IPS-15b (cell line): ENCODE measurements at regions not wholly inside any gene's neighbourhood (a gene's known extent, or its start where the extent isn't known, plus 50 kb on each side); places are given as distances from the start of the nearest gene placed in this dataset.

Experiments used
- H3K27me3 ChIP-seq: one replicate; pipeline ENCODE4 v1.6.1; 2013; ENCODE audit warnings: low read length; ENCODE audit not compliant: control insufficient read depth, insufficient read depth
- H3K36me3 ChIP-seq: one replicate; pipeline ENCODE4 v1.6.1; 2013; ENCODE audit warnings: low read length; ENCODE audit not compliant: control insufficient read depth, insufficient read depth
- H3K4me1 ChIP-seq: one replicate; pipeline ENCODE4 v1.6.1; 2013; ENCODE audit warnings: mild to moderate bottlenecking, low read length; ENCODE audit not compliant: control insufficient read depth, insufficient read depth
- H3K4me3 ChIP-seq: one replicate; pipeline ENCODE4 v1.5.1; 2013; ENCODE audit warnings: low read depth, low read length
- H3K9ac ChIP-seq: one replicate; pipeline ENCODE4 v1.6.1; 2013; ENCODE audit warnings: low read depth, mild to moderate bottlenecking, low read length
- H3K9me3 ChIP-seq: one replicate; pipeline ENCODE4 v1.6.1; 2013; ENCODE audit warnings: mild to moderate bottlenecking, low read length; ENCODE audit not compliant: control insufficient read depth, insufficient read depth

GRCh38 chr13:76397413-76397812, 488.8 kb downstream of the KCTD12 start:
- Histone ChIP-seq H3K4me3 (no peak overlapping the region), H3K4me1 (no peaks in the 10 kb centered on the region), H3K27me3 (no peaks in the 10 kb centered on the region), H3K9ac (no peak overlapping the region), H3K9me3 (no peaks in the 10 kb centered on the region), H3K36me3 (no peaks in the 10 kb centered on the region)

GRCh38 chr13:76389321-76389720, 496.9 kb downstream of the KCTD12 start:
- Histone ChIP-seq H3K4me1 (no peaks in the 10 kb centered on the region), H3K27me3 (no peaks in the 10 kb centered on the region), H3K36me3 (no peaks in the 10 kb centered on the region), H3K9ac (no peak overlapping the region), H3K9me3 (no peaks in the 10 kb centered on the region), H3K4me3 (no peak overlapping the region)

GRCh38 chr13:76387566-76387965, 498.6 kb downstream of the KCTD12 start:
- Histone ChIP-seq H3K4me1 (no peaks in the 10 kb centered on the region), H3K9me3 (no peaks in the 10 kb centered on the region), H3K4me3 (no peak overlapping the region), H3K27me3 (no peaks in the 10 kb centered on the region), H3K36me3 (no peaks in the 10 kb centered on the region), H3K9ac (no peak overlapping the region)

GRCh38 chr13:76386321-76386720, 499.9 kb downstream of the KCTD12 start:
- H3K9me3 ChIP-seq = no peaks in the 10 kb centered on the region
- H3K9ac ChIP-seq = no peak overlapping the region
- H3K27me3 ChIP-seq = no peaks in the 10 kb centered on the region
- no peaks in the 10 kb centered on the region for H3K36me3 ChIP-seq
- H3K4me1 ChIP-seq = no peaks in the 10 kb centered on the region
- H3K4me3 ChIP-seq = no peak overlapping the region

GRCh38 chr13:76385586-76385985, 500.6 kb downstream of the KCTD12 start:
- H3K4me1 ChIP-seq = no peaks in the 10 kb centered on the region
- no peaks in the 10 kb centered on the region for H3K9me3 ChIP-seq
- no peaks in the 10 kb centered on the region for H3K27me3 ChIP-seq
- H3K9ac ChIP-seq = no peak overlapping the region
- H3K36me3 ChIP-seq = no peaks in the 10 kb centered on the region
- H3K4me3 ChIP-seq = no peak overlapping the region

- Histone ChIP-seq H3K36me3 (no peaks in the 10 kb centered on the region), H3K27me3 (no peaks in the 10 kb centered on the region), H3K4me3 (no peak overlapping the region), H3K9ac (no peak overlapping the region), H3K9me3 (no peaks in the 10 kb centered on the region), H3K4me1 (no peaks in the 10 kb centered on the region)
These were observed 502.3 kb downstream of the KCTD12 start for GRCh38 chr13:76383676-76384461.

GRCh38 chr13:76380446-76381065, 505.6 kb downstream of the KCTD12 start:
- Histone ChIP-seq H3K27me3 (no peaks in the 10 kb centered on the region), H3K4me1 (no peaks in the 10 kb centered on the region), H3K9me3 (no peaks in the 10 kb centered on the region), H3K4me3 (no peak overlapping the region), H3K36me3 (no peaks in the 10 kb centered on the region), H3K9ac (no peak overlapping the region)

- H3K36me3 ChIP-seq = no peaks in the 10 kb centered on the region
- no peaks in the 10 kb centered on the region for H3K9me3 ChIP-seq
- no peaks in the 10 kb centered on the region for H3K27me3 ChIP-seq
- no peak overlapping the region for H3K9ac ChIP-seq
- no peak overlapping the region for H3K4me3 ChIP-seq
- no peaks in the 10 kb centered on the region for H3K4me1 ChIP-seq
These were observed 506.7 kb downstream of the KCTD12 start for GRCh38 chr13:76379341-76380105.

- no peak overlapping the region for H3K9ac ChIP-seq
- H3K9me3 ChIP-seq = no peaks in the 10 kb centered on the region
- H3K36me3 ChIP-seq = no peaks in the 10 kb centered on the region
- no peaks in the 10 kb centered on the region for H3K4me1 ChIP-seq
- H3K4me3 ChIP-seq = no peak overlapping the region
- H3K27me3 ChIP-seq = no peaks in the 10 kb centered on the region
These were observed 507.4 kb downstream of the KCTD12 start for GRCh38 chr13:76378767-76379166.

GRCh38 chr13:76363682-76364289, 522.4 kb downstream of the KCTD12 start:
- Histone ChIP-seq H3K4me3 (no peak overlapping the region), H3K4me1 (no peaks in the 10 kb centered on the region), H3K9me3 (no peaks in the 10 kb centered on the region)

GRCh38 chr13:76361868-76362267, 524.3 kb downstream of the KCTD12 start:
- no peaks in the 10 kb centered on the region for H3K27me3 ChIP-seq
- no peak overlapping the region for H3K9ac ChIP-seq
- H3K9me3 ChIP-seq = no peaks in the 10 kb centered on the region
- no peak overlapping the region for H3K4me3 ChIP-seq
- no peaks in the 10 kb centered on the region for H3K36me3 ChIP-seq
- no peaks in the 10 kb centered on the region for H3K4me1 ChIP-seq

More at GRCh38 chr13:76363682-76364289, 522.4 kb downstream of the KCTD12 start:
- Histone ChIP-seq H3K27me3 (no peaks in the 10 kb centered on the region), H3K9ac (no peak overlapping the region), H3K36me3 (no peaks in the 10 kb centered on the region)
